Stimulated activated naive CD4-positive, alpha-beta T cell (primary cell): ENCODE measurements at regions not wholly inside any gene's neighbourhood (a gene's known extent, or its start where the extent isn't known, plus 50 kb on each side); places are given as distances from the start of the nearest gene placed in this dataset.
"Not testable (repeated sequence)": the region's sequence is repeated elsewhere in the genome, so short reads cannot be mapped to it uniquely, and the experiment has no call there.

Experiments used
- DNase-seq, 6 experiments: peaks; one replicate each; lab custom pipeline; 2025; lab: John Stamatoyannopoulos, UW

DNA sequence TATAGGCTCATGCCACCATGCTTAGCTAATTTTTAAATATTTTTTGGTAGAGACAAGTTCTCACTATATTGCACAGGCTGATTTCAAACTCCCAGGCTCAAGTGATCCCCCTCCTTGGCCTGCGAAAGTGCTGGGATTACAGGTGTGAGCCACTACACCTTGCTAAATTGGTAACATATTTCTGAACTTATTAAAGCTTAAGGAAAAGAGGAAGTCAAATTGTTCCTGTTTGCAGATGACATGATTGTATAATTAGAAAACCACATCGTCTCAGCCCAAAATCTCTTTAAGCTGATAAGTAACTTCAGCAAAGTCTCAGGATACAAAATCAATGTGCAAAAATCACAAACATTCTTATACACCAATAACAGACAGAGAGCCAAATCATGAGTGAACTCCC, 248.3 kb upstream of the KITLG start:
- not testable (repeated sequence) for DNase-seq

- no peak for DNase-seq
Measured at GRCh38 chr12:88820012-88820411, 239.7 kb upstream of the KITLG start.

- no peak for DNase-seq
Measured at GRCh38 chr12:88816201-88816600, 235.9 kb upstream of the KITLG start.

- DNase-seq, result no peak
Measured at GRCh38 chr12:88814779-88815178, 234.5 kb upstream of the KITLG start.

DNA sequence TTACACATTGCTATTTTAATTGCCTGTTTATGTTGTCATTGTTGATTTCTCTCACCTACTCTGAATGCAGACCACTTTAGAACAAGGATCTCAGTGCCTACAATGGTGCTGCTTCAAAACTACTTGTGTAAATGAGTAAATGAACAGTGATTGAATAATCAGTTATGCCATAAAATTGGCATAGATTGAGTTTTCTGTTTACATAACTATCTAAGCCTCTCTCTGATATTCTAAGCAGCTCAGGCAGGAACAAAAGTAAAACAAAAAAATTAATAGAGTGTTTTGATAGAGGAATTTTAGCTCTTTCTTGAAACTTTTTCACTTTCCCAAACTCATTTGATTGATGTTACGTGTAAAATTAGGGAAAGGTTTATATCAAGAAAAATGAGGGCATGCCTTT, 232.3 kb upstream of the KITLG start:
- DNase-seq, result no peak

- DNase-seq, result no peak
Measured at GRCh38 chr12:88810806-88811205, 230.5 kb upstream of the KITLG start.

DNA sequence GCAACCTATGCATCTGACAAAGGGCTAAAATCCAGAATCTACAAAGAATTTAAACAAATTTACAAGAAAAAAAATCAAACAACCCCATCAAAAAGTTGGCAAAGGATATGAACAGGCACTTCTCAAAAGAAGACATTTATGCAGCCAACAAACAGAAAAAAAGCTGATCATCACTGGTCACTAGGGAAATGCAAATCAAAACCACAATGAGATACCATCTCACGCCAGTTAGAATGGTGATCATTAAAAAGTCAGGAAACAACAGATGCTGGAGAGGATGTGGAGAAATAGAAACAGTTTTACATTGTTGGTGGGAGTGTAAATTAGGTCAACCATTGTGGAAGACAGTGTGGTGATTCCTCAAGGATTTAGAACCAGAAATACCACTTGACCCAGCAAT, 229.6 kb upstream of the KITLG start:
- DNase-seq, result not testable (repeated sequence)

GRCh38 chr12:88805692-88806091, 225.4 kb upstream of the KITLG start:
- DNase-seq, result no peak

- DNase-seq, result no peak
Measured at GRCh38 chr12:88805286-88805685, 225.0 kb upstream of the KITLG start.

DNA sequence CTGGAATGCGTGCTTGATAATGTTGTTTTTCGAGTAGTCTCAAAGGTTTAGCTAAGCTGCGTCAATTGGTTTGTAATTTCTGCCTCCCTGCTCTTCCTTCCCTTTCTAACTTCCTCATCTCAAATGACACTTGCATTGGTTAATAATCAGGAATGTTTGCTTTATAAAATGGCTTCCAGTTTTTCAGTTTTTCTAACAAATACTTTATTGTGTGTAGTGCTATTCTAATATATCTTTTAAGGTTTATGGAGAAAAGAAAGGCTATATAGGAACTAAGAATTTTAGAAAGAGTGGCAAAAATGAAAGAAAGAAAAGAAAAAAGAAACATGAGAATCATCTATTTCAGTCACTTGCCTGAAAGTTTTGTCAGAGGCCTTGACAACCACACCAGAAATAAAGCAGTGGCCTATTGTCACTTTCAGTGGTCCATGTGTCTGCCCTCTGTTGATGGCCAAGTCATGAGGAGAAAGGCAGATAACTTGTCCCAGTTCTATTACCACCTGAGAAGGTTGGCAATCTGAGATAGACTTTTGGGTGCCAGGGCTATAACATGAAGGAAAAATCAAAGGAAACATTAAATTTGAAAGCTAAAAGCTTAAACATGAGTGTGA, 221.9 kb upstream of the KITLG start:
- DNase-seq, result no peak

DNA sequence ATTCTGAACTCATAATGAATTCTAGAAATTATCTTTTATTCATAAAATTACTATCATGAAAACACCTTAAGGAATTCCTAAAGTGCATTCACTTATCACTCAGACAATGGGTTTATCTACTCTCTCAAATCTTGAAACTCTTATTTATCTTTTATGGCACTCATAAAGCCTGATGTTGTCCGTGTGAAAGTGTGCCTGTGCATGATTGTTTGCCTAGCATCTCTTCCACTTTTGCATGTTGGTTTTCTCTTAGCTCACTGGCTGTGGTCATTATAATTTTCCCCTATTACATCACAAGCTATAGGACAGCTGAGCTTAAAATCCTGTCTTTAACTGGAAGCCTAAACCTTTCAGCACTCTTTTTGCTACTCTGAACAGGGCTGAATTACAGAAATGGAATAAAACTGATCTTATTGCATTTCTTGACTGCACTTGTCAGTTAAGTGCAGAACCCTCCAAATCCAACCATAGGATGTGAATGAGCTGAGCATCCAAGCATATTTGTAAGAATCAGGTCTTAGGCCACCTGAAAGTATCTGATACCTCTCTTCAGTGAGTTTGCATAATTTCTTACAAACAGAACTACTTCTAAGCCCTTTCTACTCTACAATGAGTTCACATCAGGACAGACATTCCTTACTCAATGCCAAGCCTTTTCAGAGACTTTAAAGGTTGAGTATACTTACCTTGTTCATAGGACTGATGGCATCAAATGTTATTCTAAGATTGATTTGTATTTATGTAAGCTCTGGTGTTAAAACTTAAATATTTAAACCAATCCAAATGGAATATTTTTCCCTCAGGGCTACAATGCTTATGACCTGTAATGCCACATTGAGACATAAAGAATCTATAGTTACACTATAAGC, 221.2 kb upstream of the KITLG start:
- no peak for DNase-seq

DNA sequence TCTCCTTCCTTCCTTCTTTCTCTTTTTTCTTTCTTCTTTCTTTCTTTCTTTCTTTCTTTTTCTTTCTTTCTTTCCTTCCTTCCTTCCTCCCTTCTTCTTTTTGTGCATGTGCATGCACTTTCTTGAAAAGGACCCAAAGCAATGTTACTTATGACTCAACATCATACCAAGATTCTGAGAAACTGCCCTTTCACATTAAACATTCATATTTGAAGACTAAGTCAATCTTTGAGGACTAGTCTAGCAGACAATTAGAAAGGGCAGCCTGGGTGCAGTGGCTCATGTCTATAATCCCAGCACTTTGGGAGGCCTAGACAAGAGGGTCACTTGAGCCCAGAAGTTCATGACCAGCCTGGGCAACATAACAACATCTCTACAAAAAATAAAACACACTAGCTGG, 212.8 kb upstream of the KITLG start:
- no peak for DNase-seq

GRCh38 chr12:88790231-88790630, 210.0 kb upstream of the KITLG start:
- DNase-seq, result no peak

DNA sequence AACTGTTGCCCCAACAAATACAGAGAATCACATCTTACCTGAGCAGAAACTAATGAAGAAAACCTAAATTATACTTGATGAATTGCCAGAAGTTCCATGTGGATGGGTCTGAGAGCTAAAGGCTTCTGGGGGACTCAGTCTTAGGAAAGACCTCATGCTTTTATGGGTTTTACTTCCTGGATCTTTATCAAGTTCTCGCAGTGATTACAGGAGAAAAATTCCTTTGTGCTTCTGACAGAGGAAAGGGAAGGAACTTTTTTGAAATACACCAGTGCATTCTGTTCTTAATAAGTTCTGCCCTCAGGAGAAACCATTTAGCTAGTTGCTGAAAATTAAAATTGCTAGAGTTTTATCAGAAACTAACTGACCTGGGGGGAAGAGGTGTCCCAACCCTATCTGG, 203.9 kb upstream of the KITLG start:
- no peak for DNase-seq

GRCh38 chr12:88782351-88782750, 202.1 kb upstream of the KITLG start:
- no peak for DNase-seq

DNA sequence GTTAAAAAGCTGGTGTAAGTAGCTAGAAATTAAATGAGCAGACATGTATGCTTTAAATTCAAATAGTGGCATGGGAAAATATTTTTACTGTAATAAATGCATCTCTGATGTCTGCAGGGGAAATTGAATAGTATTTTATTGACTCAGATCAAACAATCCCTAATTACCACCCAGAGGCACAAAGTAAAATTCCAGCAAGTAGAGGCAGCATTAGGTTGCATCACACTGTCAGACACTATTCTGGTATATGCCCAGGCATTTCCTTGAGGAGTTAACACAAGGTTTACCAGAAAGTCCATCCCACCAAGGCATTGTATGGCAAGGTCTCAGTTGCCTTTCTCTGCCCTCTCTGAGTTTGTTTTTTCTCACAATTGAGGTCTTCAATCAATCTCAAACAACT, 201.6 kb upstream of the KITLG start:
- DNase-seq, result no peak

- DNase-seq, result no peak
Measured at GRCh38 chr12:88778064-88778463, 197.8 kb upstream of the KITLG start.

DNA sequence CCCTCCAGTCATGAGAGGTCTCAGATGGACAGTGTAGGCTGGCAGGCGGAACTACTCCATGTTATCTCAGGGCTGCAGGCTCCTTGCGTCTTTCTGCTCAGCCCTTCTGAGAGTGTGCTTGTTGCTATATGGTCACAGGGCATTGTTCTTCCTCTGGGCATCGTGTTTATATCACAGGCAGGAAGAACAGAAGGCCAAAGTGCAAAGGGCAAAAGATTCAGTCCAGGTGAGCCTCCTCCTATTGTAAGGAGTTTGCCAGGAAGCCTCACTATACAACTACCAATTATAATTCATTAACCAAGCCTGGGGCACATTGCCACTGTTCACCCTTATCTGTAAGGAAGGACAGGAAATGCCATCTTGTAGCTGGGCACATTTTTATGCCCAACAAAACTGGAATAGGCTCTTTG, 195.5 kb upstream of the KITLG start:
- DNase-seq, result no peak

DNA sequence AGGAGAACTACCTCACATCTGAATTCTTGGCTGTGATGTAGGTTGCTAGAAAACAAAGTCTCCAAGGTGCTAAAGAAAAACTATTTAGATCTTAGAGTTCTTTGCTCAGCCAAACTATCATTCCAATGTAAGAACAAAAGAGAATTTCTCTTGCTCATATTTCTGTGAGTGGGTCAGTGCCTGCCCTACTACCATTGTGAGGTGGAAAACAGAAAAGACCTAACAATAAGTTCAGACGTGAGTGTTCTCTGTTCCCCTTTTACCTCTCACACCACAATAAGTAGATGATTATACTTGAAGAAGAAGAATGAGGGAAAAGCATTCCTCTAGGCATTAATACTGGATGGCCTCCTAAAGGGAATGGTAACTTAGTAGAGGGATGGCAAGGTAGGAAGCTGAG, 187.4 kb upstream of the KITLG start:
- DNase-seq, result no peak

DNA sequence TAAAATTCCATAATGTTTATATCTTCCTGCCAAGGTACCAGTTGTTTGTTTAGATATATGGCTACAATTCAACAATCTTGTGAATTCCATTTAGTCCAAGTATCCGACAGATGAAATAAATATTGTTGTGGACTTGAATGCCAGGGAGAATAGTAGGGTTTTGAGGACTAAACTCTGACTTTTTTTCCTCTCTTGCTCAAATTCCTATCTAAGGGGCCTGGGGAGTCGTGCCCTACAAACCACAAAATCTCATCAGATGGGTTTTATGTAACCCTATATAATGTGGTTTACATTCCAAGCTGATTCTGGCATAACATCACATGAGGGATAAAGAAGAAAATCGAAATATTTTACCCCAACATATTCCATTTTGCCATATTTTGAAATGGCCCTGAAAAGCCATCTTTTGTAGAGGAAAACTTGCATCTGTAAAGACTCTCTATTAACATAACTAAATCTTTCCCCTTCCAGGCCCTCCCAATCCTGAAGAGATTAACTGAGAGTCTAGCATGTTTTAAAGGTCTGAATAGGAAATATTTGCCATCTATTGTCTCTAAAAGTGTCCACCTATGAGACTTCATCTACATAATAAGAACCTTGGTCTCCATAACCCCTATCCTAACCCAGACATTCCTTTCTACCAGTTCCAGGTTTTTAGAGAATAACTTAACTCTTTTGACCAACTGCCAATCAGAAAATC, 184.7 kb upstream of the KITLG start:
- DNase-seq, result no peak

GRCh38 chr12:88763536-88764100, 183.3 kb upstream of the KITLG start:
- DNase-seq, result no peak

- no peak for DNase-seq
Measured at GRCh38 chr12:88758176-88758575, 177.9 kb upstream of the KITLG start.

- DNase-seq, result no peak
Measured at GRCh38 chr12:88756917-88757316, 176.6 kb upstream of the KITLG start.
